NCI-H2196 (cell line): ENCODE measurements at regions not wholly inside any gene's neighbourhood (a gene's known extent, or its start where the extent isn't known, plus 50 kb on each side); places are given as distances from the start of the nearest gene placed in this dataset.

Experiments used
- DNase-seq: peaks from one replicate; lab custom pipeline; 2025; ENCODE audit not compliant: unreplicated experiment; lab: John Stamatoyannopoulos, UW

DNA sequence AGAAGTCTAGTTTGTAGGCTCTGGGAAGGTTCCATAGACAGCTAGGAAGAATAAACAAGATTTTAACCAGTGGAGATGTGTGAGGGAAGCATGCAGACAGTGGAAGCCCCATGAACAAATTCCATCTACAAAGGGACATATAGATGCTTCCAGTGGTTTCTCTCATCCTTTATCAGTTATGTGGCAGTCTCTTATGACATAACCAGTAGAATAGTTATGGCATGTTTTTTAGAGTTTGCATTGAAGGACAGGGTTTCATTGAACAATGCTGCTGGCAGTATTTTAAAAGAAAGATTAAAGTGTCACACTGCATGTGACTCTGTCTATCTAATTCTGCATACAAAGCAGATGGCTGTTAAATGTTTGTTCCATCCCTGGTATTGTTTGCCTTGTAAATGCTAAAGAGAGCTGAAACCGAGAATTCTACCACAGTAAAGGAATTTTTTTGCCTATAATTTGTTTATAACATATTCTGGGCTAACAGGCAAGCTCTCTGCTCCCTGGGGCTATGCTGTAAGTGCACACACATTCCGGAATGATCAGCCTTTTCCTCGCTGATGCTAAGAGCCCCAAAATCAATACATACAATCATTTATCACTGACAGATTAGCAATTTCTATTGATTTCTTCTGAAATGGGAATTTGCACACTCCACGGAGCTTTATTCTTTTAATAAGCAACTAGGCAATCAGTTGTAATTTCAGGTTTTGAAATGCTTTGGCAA, 76.8 kb upstream of the PELI1 start:
- DNase-seq = no peak

DNA sequence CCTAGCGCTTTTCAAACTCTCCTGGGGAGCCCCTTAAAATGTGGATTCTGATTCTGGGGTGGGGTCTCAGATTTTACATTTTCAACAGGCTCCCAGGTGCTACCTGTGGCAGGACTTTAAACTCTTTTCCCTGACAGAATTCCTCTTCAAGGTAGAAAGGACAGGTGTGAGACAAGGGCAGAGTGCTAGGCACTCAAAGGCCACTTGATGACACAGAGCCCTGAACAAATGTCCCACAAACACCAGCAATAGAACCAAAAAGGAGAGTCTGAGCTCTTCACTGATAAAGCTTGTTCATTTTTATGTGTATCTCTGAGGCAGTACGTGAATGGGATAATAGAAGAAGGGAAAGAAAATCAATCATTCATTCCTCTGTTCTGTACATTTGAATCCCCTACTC, 77.7 kb upstream of the PELI1 start:
- no peak for DNase-seq

DNA sequence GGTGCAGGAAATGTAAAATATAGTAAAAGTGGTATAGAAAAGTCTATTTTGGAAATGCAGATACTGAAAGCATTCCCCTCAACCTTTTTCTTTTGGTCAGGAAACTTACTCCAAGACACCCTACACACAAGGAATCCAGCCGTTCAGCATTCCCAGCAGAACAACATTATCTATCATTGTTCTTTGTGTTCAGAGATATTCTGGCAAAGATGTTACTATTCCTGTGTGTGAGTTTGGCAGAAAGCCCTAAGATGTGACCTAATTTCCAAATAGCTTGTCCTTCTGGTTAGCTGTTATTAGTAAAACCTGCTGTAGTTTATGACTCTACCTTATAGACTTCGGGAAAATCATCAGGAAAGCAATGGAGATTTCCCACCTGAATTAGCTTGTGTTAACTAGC, 78.1 kb upstream of the PELI1 start:
- DNase-seq = no peak

DNA sequence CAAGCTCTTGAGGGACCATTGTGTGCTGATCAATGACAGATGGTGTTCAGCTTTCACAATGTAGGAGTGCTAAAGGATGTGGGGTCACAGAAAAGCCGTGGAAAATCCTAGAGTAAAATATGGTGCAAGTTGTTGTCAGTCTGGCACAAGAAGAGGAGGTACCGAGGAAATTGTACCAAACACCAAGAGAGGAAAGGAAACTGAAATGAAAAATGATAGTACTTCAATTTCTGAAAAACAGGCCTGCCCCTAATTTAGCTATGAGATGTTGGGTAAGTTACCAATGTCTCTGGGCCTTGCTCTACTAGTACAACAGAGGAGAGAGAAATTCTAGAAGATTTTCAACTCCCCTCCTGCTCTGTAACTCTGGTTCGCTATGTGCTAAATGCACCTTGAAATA, 78.8 kb upstream of the PELI1 start:
- no peak for DNase-seq

DNA sequence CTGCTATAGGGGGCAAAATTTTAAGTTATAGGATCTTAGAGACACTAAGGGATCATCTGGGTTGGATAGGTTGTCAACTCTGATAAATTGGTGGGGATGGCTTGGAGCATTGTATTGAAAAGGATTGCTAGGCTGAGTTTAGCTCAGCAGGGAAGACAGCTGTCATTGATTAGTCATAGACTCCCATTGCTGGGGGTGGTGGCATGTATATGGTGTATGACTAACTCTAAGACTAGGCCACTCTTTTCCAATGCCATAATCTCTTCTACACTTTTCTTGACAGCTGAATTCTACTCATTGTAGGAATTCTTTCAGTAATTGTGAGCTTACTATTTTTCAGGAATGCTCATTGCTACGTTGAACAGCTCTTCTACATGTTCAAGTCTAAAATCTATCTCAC, 81.3 kb upstream of the PELI1 start:
- DNase-seq = no peak

DNA sequence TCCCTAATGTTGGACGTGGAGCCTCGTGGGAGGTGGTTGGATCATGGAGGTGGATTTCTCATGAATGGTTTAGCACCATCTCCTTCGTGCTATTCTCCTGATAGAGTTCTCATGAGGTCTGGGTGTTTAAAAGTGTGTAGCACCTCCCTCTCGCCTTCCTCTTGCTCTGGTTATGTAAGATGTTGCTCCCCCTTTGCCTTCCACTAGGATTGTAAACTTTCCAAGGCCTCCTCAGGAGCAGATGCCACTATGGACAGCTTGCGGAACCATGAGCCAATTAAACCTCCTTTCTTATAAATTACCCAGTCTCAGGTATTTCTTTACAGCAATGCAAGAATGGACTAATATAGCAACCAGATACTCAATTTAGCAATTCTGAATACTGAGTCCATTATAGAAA, 82.4 kb upstream of the PELI1 start:
- no peak for DNase-seq

DNA sequence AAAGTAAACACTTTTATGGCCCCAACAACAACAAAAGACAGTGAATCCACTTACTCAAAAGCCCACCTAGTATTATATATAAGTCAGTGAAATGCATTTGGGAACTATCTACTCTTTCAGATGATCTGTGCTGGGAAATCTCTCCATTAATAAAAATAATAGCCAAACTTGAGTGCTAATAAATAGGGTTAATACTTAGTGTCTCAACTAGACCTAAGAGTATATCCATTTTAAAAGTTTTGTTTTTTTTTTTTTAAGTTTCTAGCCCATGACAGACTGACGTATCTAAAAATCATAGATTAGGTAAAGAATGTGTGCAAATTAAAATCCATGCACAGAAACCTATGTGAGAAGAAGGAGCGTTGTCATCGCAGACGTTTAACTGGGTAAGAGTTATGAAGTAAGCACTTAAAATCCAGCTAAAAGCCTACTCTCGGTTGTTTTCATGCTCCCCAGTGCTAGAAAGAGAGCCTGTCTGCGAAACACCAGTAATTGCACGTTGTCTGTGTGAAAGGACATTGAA, 83.4 kb upstream of the PELI1 start:
- no peak for DNase-seq

DNA sequence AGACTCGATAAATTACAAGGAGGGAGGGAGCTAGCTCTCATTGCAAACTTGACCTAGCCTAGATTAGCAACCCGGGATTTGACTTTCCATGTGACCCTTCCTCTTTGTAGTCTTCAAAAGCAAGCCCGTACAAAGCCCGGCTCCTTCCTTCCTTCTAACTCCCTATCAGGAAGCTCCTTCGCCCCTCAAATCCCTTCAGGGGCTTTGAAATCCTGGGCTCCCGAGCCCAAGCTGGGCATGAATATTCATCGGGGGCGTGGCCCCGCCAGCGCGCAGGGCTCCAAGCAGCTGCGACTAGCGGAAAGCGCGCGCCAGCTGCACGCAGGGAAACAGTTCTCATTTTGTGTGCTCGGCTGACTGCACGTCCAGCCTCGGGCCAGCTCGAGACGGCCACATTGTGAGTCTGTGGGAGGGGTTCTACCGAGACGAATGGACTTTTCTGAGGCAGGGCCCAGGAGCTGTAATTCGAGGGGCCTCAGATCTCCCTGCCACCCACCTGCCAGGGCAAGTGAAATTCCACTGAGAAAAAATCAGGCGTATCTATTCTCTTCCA, 84.0 kb upstream of the PELI1 start:
- DNase-seq = peak; percentile 45

DNA sequence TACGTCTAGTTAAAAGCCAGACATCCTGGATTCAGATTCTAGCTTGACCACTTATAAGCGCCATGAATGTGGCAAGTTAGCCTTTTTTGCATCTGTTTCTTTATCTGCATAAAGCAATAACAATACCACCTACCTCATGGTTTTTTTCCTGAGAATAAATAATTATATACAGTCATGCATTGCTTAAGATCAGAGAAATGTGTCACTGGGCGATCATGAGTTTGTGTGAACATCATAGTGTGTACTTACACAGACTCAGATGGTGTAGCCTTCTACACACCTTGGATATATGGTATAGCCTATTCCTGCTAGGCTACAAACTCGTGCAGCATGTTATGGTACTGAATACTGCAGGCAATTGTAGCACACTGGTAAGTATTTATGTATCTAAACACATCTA, 84.7 kb upstream of the PELI1 start:
- DNase-seq = no peak

DNA sequence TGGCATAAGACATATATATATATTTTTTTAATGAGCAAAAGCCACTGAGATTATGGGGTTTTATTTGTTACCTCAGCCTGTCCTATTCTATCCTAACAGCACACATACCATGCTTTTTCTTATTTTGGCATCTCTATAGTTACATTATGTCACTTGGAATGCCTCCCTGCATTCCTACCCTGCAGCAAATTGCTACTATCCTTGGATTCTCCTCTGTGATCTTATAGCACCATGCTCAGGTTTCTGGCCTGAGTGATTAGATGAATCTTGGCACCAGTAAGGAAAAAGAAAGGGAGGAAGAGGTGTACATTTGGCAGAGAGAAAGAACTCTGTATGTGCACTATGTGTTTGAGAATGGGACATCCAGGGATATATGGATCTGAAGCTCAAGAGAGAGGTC, 86.3 kb upstream of the PELI1 start:
- no peak for DNase-seq

DNA sequence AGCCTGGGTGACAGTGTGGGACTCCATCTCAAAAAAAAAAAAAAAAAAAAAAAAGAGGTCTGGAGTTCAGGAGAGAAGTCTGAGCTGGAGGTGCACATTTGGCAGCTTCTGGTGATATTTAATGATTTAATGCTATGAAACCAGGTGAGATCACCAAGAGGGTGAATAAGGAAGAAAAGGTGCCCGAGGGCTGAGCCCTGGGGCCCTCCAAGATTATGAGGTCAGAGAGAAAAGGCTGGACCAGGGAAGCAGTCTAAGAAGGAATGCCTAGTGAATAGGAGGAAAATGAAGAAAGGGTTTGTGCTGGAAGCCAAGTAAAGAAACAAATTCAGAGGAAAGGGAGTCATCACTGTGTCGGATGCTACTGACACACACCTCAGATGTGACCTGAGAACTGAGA, 88.0 kb upstream of the PELI1 start:
- no peak for DNase-seq

DNA sequence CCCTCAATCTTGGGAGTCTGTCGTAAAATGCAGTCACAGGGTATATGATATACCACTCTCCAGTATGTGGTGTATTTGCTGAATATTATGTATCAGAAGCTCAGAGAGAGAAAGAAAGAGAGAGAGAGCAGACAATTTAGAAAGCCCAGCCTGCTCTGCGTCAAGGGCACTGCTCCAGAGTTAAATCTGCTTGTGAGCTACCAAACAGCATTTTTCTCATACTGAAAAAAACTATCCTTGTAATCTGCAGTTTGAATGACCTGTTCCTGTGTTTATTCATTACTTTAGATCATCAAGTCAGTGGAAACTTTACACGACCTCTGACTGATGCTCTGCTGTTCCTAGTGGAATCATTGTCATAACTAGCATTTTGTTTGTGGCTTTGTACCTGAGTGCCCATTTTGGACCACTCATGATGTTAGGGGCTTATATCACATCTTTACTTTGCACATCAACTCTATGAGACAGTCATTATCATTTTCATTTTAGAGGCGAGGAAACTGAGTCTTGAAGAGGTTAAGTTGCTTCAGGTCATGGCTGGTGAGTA, 89.2 kb upstream of the PELI1 start:
- no peak for DNase-seq

DNA sequence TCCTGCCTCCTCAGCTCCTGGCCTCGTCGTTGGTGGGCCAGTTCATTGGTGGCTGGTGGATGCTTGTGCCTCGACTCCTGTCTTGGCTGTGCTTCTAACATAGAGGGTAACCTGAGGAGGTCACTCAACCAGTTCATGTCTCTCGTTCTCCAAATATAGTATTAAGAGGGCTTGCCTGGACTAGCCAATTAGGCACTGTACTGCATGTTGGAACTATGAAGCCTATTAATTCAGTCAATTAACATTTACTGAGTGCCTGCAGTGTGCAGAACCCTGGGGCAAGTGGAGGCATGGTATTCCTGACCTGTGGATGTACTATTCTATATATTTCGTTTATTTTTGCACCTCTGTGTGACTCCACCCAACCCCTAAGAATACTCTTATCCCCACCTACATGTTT, 89.9 kb upstream of the PELI1 start:
- no peak for DNase-seq

DNA sequence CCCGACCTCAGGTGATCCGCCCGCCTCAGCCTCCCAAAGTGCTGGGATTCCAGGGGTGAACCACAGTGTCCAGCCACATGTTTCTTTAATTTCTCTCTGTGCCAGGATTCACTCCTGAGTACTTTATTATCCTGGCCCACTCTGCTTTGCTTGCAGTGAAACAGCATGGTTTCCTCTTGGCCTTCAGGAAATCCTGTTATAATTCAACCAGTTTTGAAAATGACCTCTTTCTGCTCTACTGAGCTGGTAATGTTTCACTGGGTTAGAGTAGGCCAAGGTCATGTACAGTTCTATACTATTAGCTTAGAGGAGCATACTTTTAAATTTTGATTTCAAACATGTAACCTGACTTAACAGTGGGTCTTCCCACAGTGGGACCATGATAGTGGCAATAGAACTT, 90.6 kb upstream of the PELI1 start:
- DNase-seq = no peak

DNA sequence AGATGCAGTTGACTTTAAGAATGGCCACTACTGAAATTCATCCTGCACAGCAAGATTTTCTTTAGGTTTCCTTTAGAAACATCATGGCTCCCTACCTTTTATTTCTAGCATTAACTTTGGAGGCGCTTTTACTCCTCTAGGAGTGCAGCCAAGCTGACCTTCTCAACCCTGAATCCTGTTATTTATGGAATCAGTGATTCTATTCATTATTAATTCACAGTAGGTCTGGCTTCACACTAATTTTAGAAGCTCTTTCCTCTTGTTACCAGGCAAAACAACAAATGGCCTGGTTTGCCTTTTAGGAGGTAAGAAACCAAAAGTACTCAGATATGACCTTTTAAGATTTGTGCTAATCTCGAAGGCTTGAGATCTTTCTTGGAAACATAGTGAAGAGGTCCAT, 93.0 kb upstream of the PELI1 start:
- DNase-seq = no peak

DNA sequence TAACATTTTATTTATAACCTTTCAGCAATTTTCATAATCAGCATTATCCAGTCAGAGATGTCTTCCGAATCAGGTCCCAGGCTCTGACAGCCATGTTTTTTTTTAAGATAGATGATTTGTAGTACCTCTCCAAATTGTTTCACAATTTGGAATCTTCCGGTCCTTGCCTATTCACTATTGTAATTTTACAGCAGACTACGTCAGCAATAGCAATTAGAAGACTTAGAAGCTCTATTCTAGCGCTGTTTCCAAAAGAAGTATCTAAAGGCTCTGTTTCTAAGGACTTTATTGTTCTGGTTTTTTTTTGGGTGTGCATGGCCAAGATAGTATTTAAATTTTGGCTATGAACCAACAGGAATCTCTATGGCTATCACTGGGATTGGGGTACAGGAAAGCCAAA, 94.6 kb upstream of the PELI1 start:
- DNase-seq = no peak

DNA sequence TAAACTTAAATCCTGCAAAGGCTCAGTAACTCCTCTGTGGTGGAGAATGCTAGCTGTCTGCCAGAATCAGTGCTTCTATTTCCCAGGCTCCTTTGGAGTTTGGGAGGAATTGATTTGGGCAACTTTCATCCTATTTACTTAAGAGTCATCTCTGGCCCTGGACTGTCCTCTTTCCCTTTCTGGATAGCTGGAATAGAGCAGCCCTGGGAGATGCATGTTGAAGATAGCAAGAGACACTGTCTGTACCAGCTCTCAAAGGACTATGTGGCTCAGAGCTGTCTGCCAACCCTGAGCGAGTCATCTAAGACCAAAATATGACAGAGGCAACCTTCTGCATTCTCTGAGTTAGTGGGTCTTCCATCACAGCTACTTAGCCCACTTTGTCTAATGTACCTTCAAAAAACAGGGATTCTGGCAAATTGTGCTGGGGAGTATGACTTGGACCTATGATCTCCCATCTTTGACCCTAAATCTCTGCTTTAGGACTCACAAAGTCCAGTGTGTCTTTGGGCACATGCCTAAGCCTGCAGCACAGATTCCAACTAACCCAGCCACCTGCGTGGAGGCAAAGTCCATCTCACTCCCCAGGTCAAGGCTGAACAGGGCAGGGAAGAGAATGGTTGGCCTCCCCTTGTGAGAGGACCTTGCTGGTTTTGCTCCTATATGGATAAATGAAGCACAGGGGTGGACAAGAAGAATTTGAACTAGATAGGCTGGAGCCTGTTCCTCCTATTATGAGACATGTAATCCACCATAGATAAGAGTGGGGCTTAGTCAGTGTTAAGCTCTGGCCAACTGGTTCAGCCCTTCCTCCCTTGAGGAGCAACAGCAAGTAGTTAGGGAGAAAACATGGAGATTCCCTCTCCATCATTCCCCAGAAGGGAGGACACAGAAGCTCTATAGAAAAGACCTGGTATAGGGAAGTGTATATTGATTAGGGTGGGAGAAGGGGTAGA, 99.1 kb upstream of the PELI1 start:
- no peak for DNase-seq

DNA sequence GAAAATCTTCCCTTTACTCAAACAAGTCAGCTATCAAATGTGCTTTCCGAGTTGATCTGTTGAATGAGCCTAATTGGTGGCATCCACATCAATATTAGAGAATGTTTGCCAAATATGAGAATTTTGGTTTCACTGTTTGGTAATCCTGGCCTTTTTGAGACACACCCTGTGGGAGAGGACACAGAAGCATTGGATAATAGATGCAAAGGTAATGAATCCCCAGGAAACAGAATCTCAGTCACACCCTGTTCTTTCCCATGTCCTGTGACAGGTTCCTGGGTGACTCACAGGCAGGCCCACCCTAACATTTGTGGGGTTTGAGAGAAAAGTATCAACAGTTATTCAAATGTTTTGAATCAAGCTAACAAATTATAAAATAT, 99.8 kb upstream of the PELI1 start:
- DNase-seq = no peak

DNA sequence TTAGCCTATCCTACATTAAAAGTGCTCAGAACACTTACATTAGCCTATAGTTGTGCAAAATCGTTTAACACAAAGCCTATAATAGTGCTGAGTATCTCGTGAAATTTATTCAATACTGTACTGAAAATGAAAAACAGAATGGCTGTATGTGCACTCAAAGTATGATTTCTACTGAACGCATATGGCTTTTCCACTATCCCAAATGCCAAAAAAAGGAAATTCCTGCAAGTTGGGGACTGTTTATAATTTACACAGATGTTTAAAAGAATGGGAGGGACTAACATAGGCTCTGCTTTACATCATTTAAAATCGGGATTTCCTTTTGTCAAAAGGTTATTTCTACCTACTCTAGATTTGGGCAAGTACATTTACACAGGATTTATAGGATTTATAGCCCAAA, 101.4 kb upstream of the PELI1 start:
- DNase-seq = no peak

DNA sequence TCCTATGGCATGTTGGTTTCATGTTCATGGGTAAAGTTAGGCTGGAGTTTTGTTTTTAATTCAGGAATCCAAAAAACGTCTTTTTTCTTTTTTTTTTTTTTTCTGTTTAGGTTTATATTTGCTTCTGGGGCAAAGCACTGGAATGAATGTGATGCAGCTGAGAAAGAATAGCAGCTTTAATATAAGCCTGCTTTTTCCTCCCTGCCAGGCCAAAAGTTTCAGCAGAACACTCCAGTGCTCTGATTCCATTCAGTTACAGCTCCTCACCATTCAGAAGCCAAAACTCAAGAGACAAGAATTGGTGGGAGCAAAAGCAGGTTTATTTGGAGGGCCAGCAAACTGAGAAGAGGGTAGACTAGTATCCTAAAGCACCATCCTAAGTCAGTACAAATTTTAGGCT, 102.7 kb upstream of the PELI1 start:
- DNase-seq = no peak

DNA sequence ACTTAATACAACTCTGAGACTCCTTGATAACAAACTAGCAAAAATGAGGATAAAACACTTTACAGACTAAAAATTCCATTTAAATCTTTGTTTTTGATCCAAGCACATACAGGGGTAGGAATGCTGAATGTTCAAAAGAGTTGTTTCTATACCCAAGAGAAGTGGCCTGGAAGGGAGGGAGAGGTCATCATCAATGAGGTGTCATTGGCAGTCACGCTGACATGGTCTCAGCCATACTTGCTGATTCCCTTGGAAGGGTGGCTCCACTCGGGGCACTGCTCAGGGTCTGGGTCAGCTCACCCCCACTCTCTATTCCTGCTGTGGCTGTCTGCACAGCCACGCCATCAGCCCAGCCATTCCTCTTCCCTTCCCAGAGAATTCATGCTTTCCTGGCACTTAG, 105.2 kb upstream of the PELI1 start:
- no peak for DNase-seq

DNA sequence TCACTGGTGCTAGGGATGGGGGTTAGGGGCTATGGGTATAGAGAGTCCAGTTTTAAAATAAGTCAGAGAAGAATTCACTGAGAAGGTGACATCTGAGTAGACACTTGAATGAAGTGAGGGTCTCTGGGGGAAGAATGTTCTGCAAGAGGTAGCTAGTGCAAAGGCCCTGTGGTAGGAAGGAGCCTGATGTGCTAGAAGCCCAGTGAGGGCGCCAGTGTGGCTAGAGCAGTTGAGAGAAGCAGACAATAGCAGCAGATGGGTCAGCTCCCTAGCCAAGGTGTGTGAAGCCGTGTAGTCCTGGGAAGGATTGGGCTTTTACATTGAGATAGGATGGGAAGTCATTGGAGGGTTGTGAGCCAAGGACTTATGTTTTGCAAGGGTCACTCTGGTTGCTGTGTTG, 105.8 kb upstream of the PELI1 start:
- DNase-seq = no peak
